Ectodermal cell (in vitro differentiated cells): ENCODE measurements at regions not wholly inside any gene's neighbourhood (a gene's known extent, or its start where the extent isn't known, plus 50 kb on each side); places are given as distances from the start of the nearest gene placed in this dataset.

Experiments used
- H3K27ac ChIP-seq: 2 replicates; pipeline ENCODE4 v1.7.0; 2013; ENCODE audit warnings: mild to moderate bottlenecking, low read depth, low read length; ENCODE audit not compliant: insufficient read depth, poor library complexity, severe bottlenecking
- H3K27me3 ChIP-seq: 2 replicates; pipeline ENCODE4 v1.7.0; 2013; ENCODE audit warnings: mild to moderate bottlenecking, low read length; ENCODE audit not compliant: insufficient read depth, control insufficient read depth, poor library complexity, severe bottlenecking
- H3K36me3 ChIP-seq: one replicate; pipeline ENCODE4 v1.7.0; 2013; ENCODE audit warnings: low read length; ENCODE audit not compliant: control insufficient read depth, insufficient read depth
- H3K4me1 ChIP-seq: one replicate; pipeline ENCODE4 v1.7.0; 2013; ENCODE audit warnings: low read length; ENCODE audit not compliant: control insufficient read depth, insufficient read depth
- H3K4me3 ChIP-seq: 2 replicates; pipeline ENCODE4 v1.7.0; 2013; ENCODE audit warnings: low read depth, low read length, control low read depth; ENCODE audit not compliant: insufficient read depth
- H3K9me3 ChIP-seq: 2 replicates; pipeline ENCODE4 v1.7.0; 2013; ENCODE audit warnings: mild to moderate bottlenecking, low read length, moderate library complexity; ENCODE audit not compliant: control insufficient read depth
- WGBS, 2 experiments: methylation state at CpG; one replicate each; pipeline ENCODE4 v1.1.7; 2013; ENCODE audit warnings: missing lambda C conversion rate in 2 of 2; 5-methylcytosine and 5-hydroxymethylcytosine counted together

- Histone ChIP-seq H3K27ac (no peak overlapping the region), H3K36me3 (no peaks in the 10 kb centered on the region), H3K27me3 (no peaks in the 10 kb centered on the region), H3K9me3 (no peaks in the 10 kb centered on the region), H3K4me1 (no peaks in the 10 kb centered on the region), H3K4me3 (no peak overlapping the region)
- 89 to 99% methylated on average over 2 of the region's 2 CpGs for WGBS, 2 experiments
Observed at GRCh38 chr9:11023201-11023600, 410.4 kb upstream of the PTPRD start.

DNA sequence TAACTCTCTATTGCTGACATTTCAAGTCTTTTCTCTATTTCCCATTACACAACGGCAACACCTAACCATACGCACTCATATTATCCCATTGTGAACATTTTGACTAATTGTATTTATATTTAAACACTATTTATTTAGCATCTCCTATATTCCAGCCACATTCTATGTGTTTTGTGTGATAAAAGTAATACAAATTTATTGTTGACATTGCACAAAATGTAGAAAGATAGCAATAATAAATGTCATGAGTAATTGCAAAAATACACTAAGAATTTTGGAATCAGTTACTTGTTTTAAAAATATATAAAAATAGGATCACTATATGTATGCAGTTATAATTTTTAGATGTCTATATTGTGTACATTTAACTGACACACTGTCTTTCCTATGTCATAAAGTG, 413.0 kb upstream of the PTPRD start:
- H3K36me3 ChIP-seq, result no peaks in the 10 kb centered on the region
- no peak overlapping the region for H3K27ac ChIP-seq
- H3K9me3 ChIP-seq, result no peaks in the 10 kb centered on the region
- no peaks in the 10 kb centered on the region for H3K27me3 ChIP-seq
- 100% methylated on average over 2 of the region's 2 CpGs; no CpG with 5 or more reads in 1 of the 2 experiments for WGBS, 2 experiments
- no peak overlapping the region for H3K4me3 ChIP-seq
- no peaks in the 10 kb centered on the region for H3K4me1 ChIP-seq

- Histone ChIP-seq H3K9me3 (no peaks in the 10 kb centered on the region), H3K27ac (no peak overlapping the region), H3K4me3 (no peak overlapping the region), H3K4me1 (no peaks in the 10 kb centered on the region), H3K36me3 (no peaks in the 10 kb centered on the region), H3K27me3 (no peaks in the 10 kb centered on the region)
- WGBS, 2 experiments, result 74 to 87% methylated on average over 5 to 7 of the region's 7 CpGs
Observed at GRCh38 chr9:11038366-11038765, 425.6 kb upstream of the PTPRD start.

DNA sequence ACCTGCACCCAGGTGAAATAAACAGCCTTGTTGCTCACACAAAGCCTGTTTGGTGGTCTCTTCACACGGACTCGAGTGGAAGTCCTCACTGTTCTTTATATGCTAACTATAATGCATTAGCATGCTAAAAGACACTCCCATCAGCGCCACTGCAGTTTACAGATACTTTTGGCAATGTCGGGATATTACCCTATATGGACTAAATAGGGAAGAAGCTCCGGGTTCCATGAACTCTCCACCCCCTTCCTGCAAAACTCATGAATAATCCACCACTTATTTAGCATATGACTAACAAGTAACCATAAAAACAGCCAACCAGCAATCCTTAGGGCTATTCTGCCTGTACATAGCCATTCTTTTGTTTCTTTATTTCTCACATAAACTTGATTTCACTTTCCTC, 426.2 kb upstream of the PTPRD start:
- Histone ChIP-seq H3K27me3 (no peaks in the 10 kb centered on the region), H3K27ac (no peak overlapping the region), H3K4me1 (no peaks in the 10 kb centered on the region), H3K9me3 (no peaks in the 10 kb centered on the region), H3K4me3 (no peak overlapping the region), H3K36me3 (no peaks in the 10 kb centered on the region)
- 79 to 90% methylated on average over 5 of the region's 5 CpGs for WGBS, 2 experiments

- no peak overlapping the region for H3K4me3 ChIP-seq
- no peaks in the 10 kb centered on the region for H3K27me3 ChIP-seq
- H3K36me3 ChIP-seq, result no peaks in the 10 kb centered on the region
- no peaks in the 10 kb centered on the region for H3K9me3 ChIP-seq
- WGBS, 2 experiments, result 74 to 78% methylated on average over 2 of the region's 2 CpGs
- H3K27ac ChIP-seq, result no peak overlapping the region
- H3K4me1 ChIP-seq, result no peaks in the 10 kb centered on the region
Observed at GRCh38 chr9:11045589-11045988, 432.8 kb upstream of the PTPRD start.

DNA sequence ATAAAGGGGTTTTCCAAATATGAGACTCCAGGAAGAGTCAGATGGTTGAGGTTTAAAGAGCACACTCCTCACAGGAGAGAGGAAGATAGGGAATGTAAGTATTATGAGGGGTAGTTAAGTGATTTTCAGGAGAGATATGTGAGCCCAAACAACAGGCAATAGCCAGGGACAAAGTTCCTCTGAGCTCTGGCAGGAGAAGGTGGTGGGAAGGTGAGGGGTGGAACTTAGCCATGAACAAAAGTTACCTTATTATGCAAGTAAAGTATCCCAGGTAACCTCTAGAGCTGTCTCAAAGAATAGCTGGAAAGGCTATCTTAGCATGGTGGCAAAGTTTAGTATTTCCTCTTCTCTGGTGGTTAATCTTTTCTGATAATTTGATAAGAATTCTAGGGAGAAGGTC, 450.5 kb upstream of the PTPRD start:
- H3K36me3 ChIP-seq, result no peaks in the 10 kb centered on the region
- H3K9me3 ChIP-seq, result no peaks in the 10 kb centered on the region
- H3K4me1 ChIP-seq, result no peaks in the 10 kb centered on the region
- H3K4me3 ChIP-seq, result no peak overlapping the region
- H3K27me3 ChIP-seq, result no peaks in the 10 kb centered on the region
- no peak overlapping the region for H3K27ac ChIP-seq

DNA sequence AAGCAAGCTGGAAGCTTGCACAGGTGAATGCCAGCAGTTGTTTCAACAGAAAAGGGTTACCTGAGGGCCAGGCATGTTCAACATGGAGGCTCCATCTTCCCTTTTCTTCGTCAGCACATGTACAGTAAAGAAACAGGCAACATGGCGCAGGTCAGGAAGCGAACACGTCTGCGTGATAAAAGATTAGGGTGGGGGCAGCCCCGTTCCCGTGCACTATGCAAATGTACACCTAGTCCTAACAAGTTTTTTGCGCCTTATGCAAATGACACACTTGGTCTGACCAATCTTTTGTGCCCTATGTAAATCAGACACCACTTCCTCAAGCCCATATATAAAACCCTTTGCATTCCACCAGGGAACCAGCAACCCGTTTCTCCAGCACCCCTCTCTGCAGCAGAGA, 452.1 kb upstream of the PTPRD start:
- Histone ChIP-seq H3K27ac (no peak overlapping the region), H3K4me3 (no peak overlapping the region), H3K27me3 (no peaks in the 10 kb centered on the region), H3K36me3 (no peaks in the 10 kb centered on the region), H3K9me3 (no peaks in the 10 kb centered on the region), H3K4me1 (no peaks in the 10 kb centered on the region)
- WGBS, 2 experiments, result 86 to 92% methylated on average over 8 to 9 of the region's 9 CpGs

DNA sequence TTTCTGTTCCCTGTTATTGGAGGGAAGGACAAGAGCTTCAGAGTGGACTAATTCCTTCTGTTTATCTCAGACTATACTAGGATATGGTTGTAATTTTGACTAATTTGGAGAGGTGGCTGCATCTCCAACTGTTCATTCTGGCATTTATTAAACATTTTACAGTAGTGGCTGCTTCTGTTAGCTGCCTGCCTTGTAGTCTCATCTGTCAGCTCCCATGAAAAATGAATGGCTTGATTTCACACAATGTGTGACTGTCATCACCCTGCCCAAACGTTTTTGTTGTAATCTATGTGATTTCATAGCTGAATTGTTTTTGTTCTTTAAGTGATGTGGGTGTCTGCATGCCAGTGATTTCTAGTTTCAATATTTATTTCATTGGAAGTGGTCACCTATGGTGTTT, 459.4 kb upstream of the PTPRD start:
- no peaks in the 10 kb centered on the region for H3K36me3 ChIP-seq

GRCh38 chr9:11086561-11086960, 473.8 kb upstream of the PTPRD start:
- WGBS, 2 experiments, result no CpG with 5 or more reads among the region's 2 CpGs
- H3K27ac ChIP-seq, result no peak overlapping the region
- H3K4me3 ChIP-seq, result no peak overlapping the region
- H3K36me3 ChIP-seq, result no peaks in the 10 kb centered on the region
- H3K27me3 ChIP-seq, result no peaks in the 10 kb centered on the region
- H3K9me3 ChIP-seq, result no peaks in the 10 kb centered on the region
- no peaks in the 10 kb centered on the region for H3K4me1 ChIP-seq

More for the DNA sequence above, 459.4 kb upstream of the PTPRD start:
- Histone ChIP-seq H3K4me3 (no peak overlapping the region), H3K27ac (no peak overlapping the region), H3K27me3 (no peaks in the 10 kb centered on the region), H3K9me3 (no peaks in the 10 kb centered on the region), H3K4me1 (no peaks in the 10 kb centered on the region)
- WGBS, 2 experiments, result 30 to 42% methylated on average over 1 of the region's 1 CpG

- Histone ChIP-seq H3K4me3 (no peak overlapping the region), H3K27ac (no peak overlapping the region), H3K36me3 (no peaks in the 10 kb centered on the region), H3K27me3 (no peaks in the 10 kb centered on the region), H3K9me3 (no peaks in the 10 kb centered on the region), H3K4me1 (no peaks in the 10 kb centered on the region)
- WGBS, 2 experiments, result 91 to 96% methylated on average over 1 of the region's 1 CpG
Observed at GRCh38 chr9:11088821-11089374, 476.1 kb upstream of the PTPRD start.

DNA sequence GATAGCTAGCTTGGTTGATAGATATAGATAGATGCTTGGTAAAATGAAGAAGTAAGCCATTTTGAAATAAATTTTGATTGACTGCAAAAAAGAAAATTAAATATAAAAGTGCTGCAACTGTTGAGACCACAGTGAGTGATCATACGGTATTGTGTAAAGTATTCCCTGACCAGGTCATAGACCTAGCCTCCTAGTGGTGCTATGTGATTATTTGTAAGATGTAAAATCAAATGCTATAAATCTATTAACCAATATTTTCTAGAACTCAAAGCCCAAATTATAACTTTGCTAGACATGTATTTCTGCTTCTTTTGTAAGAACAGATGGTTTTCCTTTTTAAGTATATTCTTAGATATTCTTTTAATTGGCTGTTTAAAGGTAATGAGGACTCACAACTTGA, 480.2 kb upstream of the PTPRD start:
- Histone ChIP-seq H3K4me1 (no peaks in the 10 kb centered on the region), H3K27ac (no peak overlapping the region), H3K9me3 (no peaks in the 10 kb centered on the region), H3K36me3 (no peaks in the 10 kb centered on the region), H3K27me3 (no peaks in the 10 kb centered on the region), H3K4me3 (no peak overlapping the region)
- WGBS, 2 experiments, result 83 to 93% methylated on average over 1 of the region's 1 CpG
